Heart left ventricle (tissue), 13 donors: ENCODE measurements at regions not wholly inside any gene's neighbourhood (a gene's known extent, or its start where the extent isn't known, plus 50 kb on each side); places are given as distances from the start of the nearest gene placed in this dataset.

Experiments used
- POLR2A ChIP-seq, 2 donors: fragments of 450-650 bp; IDR thresholded peaks; one replicate each; pipeline ENCODE4 v1.6.1; 2017; ENCODE audit warnings: antibody characterized with exemption in 2 of 2, mild to moderate bottlenecking in 2 of 2, moderate library complexity in 2 of 2
- TF ChIP-seq, protein P1 (sequence below), 12 donors: fragments of 200-600 bp; sonication (generic) in 4 of 12; IDR thresholded peaks; one replicate each; pipeline versions ENCODE4 v1.5.0 to v1.8.0; 2018 to 2022; ENCODE audit warnings: antibody characterized with exemption in 12 of 12, mild to moderate bottlenecking in 5 of 12
- donor health status: ischemic (EF 13 %, LVEDD 7.1; RV severe dilation, severe dysfunction).
- donor health status: DM: no; HTN: yes; CAD: no.
- donor health status: DM: no; HTN: no; CAD: no.
- donor health status: ischemic (EF 25% LVEDD 6.9; RV normal size, moderate dysfunction).
- donor health status: ischemic (EF 25% LVEDD 5.7; RV mildly dilated, moderate dysfunction).
- donor health status: ischemic (EF 35%, LVEDD 5.7; RV mildly dilated, moderate dysfunction).
- donor health status: nonischemic (EF 11% LVEDD 7.7; RV severe dilation, severe dysfunction).
- donor health status: DM: yes; HTN: yes; CAD: no.
- donor health status: PGD.
- donor health status: ischemic (EF 29% LVEDD 5.4; RV normal size, mild dysfunction).
- donor health status: nonischemic (EF 23%, LVEDD 6.1; RV moderate dilation, normal function).

DNA sequence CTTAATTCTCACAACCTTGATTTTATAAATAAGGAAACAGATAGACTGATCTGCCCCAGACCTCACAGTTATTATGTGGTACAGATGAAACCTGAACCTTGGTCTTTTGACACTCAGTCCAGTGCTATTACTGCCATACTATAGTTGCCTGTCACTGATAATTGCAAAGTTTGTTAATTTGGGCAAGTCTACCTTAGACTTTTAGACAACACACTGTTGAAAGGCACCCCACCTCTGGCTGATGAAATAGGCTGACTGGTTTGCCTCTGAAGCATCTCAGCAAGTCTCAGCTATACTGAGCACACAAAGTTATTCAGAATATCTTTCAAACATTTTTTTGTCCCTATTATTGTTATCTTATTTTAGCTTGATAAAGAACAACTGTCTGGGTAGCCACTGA, 53.1 kb upstream of the MAP4 start:
- TF ChIP-seq, protein P1, sequence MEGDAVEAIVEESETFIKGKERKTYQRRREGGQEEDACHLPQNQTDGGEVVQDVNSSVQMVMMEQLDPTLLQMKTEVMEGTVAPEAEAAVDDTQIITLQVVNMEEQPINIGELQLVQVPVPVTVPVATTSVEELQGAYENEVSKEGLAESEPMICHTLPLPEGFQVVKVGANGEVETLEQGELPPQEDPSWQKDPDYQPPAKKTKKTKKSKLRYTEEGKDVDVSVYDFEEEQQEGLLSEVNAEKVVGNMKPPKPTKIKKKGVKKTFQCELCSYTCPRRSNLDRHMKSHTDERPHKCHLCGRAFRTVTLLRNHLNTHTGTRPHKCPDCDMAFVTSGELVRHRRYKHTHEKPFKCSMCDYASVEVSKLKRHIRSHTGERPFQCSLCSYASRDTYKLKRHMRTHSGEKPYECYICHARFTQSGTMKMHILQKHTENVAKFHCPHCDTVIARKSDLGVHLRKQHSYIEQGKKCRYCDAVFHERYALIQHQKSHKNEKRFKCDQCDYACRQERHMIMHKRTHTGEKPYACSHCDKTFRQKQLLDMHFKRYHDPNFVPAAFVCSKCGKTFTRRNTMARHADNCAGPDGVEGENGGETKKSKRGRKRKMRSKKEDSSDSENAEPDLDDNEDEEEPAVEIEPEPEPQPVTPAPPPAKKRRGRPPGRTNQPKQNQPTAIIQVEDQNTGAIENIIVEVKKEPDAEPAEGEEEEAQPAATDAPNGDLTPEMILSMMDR (IDR thresholded peaks at IDR 0.05) = no peak
- no peak for TF ChIP-seq POLR2A (IDR thresholded peaks at IDR 0.05)
